ENCODE measurements at regions not wholly inside any gene's neighbourhood (a gene's known extent, or its start where the extent isn't known, plus 50 kb on each side); places are given as distances from the start of the nearest gene placed in this dataset.
"Not testable (repeated sequence)": the region's sequence is repeated elsewhere in the genome, so short reads cannot be mapped to it uniquely, and the experiment has no call there.

DNA sequence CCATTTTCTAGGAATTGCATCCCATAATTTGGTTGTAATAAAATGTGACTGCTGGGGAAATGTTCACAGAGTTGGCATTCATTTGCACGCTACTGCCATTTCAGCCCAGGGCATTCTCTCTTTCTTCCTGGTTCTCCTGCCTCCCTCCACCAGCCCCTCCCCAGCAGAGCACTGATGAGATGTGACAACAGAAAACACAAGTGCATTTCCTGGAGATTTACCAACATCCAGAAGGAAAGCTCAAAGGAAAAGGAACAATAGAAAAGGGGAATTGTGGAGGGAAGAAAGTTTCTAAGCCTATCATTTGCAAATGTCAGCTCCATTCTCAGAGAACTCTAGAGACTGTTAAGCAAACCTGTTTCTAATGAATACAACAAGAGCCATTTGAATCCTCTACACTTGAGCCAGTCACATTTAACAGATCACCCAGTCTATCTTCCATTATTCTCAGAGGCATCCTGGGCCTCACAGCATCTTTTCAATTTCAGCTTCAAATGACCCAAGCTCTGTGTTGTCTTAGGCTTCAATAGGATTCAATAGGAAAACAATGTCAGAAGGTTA is 395.6 kb upstream of the PBX1 start:
- Histone ChIP-seq H3K4me1 (ENCODE audit: control insufficient read depth, insufficient read depth, low read length) (no peaks in the 10 kb centered on the region), H3K27me3 (ENCODE audit: control insufficient read depth, insufficient read depth, low read length) (no peaks in the 10 kb centered on the region), H3K36me3 (ENCODE audit: control insufficient read depth, insufficient read depth, low read length) (no peaks in the 10 kb centered on the region), H3K4me3 (ENCODE audit: low read length) (no peak overlapping the region), H3K27ac (ENCODE audit: low read length) (no peak overlapping the region), H3K9me3 (ENCODE audit: control insufficient read depth, low read depth, low read length) (no peaks in the 10 kb centered on the region)
- DNase-seq, result no peak
- WGBS (ENCODE audit: insufficient coverage, low lambda C conversion rate), result no CpG with 5 or more reads among the region's 1 CpG

DNA sequence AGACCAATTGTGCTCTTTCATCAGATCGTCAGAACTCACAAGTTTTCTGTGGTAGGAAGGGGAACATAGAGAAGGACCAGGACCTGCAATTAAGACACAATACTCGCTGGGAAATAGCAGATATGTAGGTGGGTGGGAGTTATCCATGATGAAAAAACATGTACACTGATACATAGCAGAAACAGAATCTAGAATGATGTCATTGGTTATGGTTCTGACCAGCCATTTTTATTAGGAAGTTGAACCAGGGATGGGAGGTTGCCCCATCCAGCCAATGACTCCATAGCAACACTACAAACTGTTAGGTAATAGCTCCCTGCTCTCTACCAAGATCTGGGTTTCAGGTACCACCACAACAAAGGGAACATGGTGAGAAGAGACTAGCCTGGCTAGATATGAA is 393.5 kb upstream of the PBX1 start:
- Histone ChIP-seq H3K4me1 (ENCODE audit: control insufficient read depth, insufficient read depth, low read length) (no peaks in the 10 kb centered on the region), H3K4me3 (ENCODE audit: low read length) (no peak overlapping the region), H3K36me3 (ENCODE audit: control insufficient read depth, insufficient read depth, low read length) (no peaks in the 10 kb centered on the region), H3K9me3 (ENCODE audit: control insufficient read depth, low read depth, low read length) (no peaks in the 10 kb centered on the region), H3K27me3 (ENCODE audit: control insufficient read depth, insufficient read depth, low read length) (no peaks in the 10 kb centered on the region), H3K27ac (ENCODE audit: low read length) (no peak overlapping the region)
- WGBS (ENCODE audit: insufficient coverage, low lambda C conversion rate), result no CpG with 5 or more reads among the region's 2 CpGs
- DNase-seq, result no peak

DNA sequence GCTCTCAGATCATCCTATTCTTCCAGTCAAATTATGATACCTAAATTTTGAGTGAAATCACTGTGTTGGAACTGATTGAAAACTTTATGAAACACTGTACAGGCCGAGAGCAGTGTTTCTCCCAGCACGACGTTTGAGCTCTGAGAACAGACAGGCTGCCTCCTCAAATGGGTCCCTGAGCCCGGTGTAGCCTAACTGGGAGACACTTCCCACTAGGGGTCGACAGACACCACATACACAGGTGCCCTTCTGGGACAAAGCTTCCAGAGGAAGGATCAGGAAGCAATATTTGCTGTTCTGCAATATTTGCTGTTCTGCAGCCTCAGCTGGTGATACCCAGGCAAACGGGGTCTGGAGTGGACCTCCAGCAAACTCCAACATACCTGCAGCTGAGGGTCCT is 392.5 kb upstream of the PBX1 start:
- H3K27ac ChIP-seq (ENCODE audit: low read length); H3K27me3 ChIP-seq (ENCODE audit: control insufficient read depth, insufficient read depth, low read length); H3K9me3 ChIP-seq (ENCODE audit: control insufficient read depth, low read depth, low read length); H3K36me3 ChIP-seq (ENCODE audit: control insufficient read depth, insufficient read depth, low read length); H3K4me3 ChIP-seq (ENCODE audit: low read length); H3K4me1 ChIP-seq (ENCODE audit: control insufficient read depth, insufficient read depth, low read length): not testable (repeated sequence)
- no CpG with 5 or more reads among the region's 6 CpGs for WGBS (ENCODE audit: insufficient coverage, low lambda C conversion rate)
- DNase-seq, result peak in 1 of 2 donors; percentile 22

DNA sequence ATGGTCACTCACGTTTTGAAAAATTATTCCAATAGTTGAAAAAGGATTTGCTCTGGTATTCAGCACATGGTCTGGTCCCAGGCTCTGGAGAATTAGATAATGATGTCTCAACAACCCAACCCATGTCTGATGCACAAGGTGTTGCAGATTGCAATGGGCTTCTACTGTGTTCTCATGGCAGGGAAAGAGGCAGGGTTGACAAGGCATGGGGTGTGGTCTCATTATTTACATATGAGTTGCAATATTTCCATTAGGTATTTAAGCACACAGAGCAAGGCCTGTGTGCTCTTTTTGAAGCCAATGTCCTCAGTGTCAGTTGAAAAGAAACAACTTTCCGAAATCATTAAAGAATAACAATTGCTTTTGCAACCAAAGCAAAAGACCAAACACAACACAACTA is 381.9 kb upstream of the PBX1 start:
- Histone ChIP-seq H3K36me3 (ENCODE audit: control insufficient read depth, insufficient read depth, low read length) (no peaks in the 10 kb centered on the region), H3K27me3 (ENCODE audit: control insufficient read depth, insufficient read depth, low read length) (no peaks in the 10 kb centered on the region), H3K27ac (ENCODE audit: low read length) (no peak overlapping the region), H3K4me1 (ENCODE audit: control insufficient read depth, insufficient read depth, low read length) (no peaks in the 10 kb centered on the region), H3K9me3 (ENCODE audit: control insufficient read depth, low read depth, low read length) (no peaks in the 10 kb centered on the region), H3K4me3 (ENCODE audit: low read length) (no peak overlapping the region)
- no peak for DNase-seq
- WGBS (ENCODE audit: insufficient coverage, low lambda C conversion rate), result no CpG with 5 or more reads among the region's 2 CpGs

DNA sequence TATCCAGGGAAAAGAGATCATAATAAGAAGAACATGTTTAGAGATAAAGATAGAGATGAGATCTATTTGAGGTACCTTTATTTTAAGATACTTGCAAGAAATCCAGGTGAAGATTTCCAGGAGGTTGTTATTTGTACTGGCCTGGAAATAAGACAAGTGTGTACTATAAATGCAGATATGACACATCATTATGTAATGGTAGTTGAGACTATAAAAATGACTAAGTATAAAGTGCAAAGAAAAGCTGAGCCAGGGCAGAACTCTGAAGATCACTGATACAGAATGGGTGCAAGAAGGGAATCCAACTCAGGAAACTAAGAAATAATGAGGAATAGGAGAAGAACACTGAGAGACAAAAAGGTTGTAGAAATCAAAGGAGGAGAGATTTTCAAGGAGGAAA is 378.2 kb upstream of the PBX1 start:
- H3K36me3 ChIP-seq (ENCODE audit: control insufficient read depth, insufficient read depth, low read length), result no peaks in the 10 kb centered on the region
- no peaks in the 10 kb centered on the region for H3K27me3 ChIP-seq (ENCODE audit: control insufficient read depth, insufficient read depth, low read length)
- H3K27ac ChIP-seq (ENCODE audit: low read length), result no peak overlapping the region
- H3K4me1 ChIP-seq (ENCODE audit: control insufficient read depth, insufficient read depth, low read length), result no peaks in the 10 kb centered on the region
- H3K9me3 ChIP-seq (ENCODE audit: control insufficient read depth, low read depth, low read length), result no peaks in the 10 kb centered on the region
- H3K4me3 ChIP-seq (ENCODE audit: low read length), result no peak overlapping the region
- DNase-seq, result peak in 1 of 2 donors; percentile 4

DNA sequence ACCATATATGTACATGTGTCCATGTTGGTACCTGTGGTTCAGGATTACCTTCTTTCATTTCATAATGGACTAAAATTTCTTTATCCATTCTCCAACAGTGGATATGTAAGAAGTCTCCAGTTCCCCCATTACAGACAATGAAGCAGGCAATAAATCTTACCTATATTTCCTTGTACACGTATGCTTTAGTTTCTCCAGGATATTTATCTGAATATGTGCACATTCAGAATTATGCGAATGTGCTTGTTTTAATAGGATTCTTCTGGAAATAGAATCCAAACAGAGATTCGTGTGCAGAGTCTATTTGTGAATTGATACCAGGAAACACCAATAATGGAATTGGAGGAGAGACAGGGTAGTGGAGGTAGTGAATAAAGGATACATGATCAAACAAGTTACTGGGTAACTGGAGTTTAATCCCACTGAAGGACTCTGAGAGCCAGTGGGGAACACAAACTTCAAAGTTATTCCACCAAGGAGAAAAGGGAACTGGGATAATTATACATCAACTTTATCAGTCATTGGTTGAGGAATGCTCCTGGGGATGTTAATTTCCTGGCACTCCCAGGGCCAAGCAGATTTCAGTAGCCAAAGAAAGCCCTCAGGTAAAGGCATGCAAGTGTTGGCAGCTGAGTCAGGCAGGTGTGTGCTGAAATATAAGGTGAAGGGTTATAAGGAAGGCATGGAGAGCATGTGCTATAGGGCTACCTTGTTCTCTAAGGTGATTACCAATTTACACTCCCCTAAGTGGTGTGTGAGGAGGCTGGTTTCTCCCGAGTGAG is 374.9 kb upstream of the PBX1 start:
- peak in 1 of 2 donors; percentile 7 for DNase-seq

DNA sequence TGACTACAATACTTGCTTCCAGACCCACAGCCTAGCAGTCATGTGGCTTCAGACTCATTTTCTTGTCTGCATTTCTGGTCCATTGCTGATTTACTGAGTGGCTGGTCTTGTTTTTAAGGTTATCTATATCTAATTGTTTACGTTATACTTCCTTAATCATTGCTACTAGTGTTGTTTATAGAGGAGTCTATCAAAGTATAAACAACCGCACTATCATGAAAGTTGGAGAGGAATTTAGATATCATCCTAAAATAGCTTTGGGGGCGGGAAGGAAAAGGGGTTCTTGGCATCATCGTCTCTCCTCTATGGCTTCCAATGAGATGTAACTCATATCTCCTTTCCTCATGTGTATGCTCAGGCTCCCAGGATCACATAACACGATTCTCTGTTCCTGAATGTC is 372.1 kb upstream of the PBX1 start:
- no peak for DNase-seq
- no peak overlapping the region for H3K4me3 ChIP-seq (ENCODE audit: low read length)
- no peaks in the 10 kb centered on the region for H3K9me3 ChIP-seq (ENCODE audit: control insufficient read depth, low read depth, low read length)
- no peaks in the 10 kb centered on the region for H3K4me1 ChIP-seq (ENCODE audit: control insufficient read depth, insufficient read depth, low read length)
- no peaks in the 10 kb centered on the region for H3K27me3 ChIP-seq (ENCODE audit: control insufficient read depth, insufficient read depth, low read length)
- H3K27ac ChIP-seq (ENCODE audit: low read length), result no peak overlapping the region
- no CpG with 5 or more reads among the region's 5 CpGs for whole genome bisulfite sequencing (ENCODE audit: insufficient coverage, low lambda C conversion rate)
- H3K36me3 ChIP-seq (ENCODE audit: control insufficient read depth, insufficient read depth, low read length), result no peaks in the 10 kb centered on the region

More for the DNA sequence above, 374.9 kb upstream of the PBX1 start:
- H3K9me3 ChIP-seq (ENCODE audit: control insufficient read depth, low read depth, low read length), result no peaks in the 10 kb centered on the region
- no peaks in the 10 kb centered on the region for H3K4me1 ChIP-seq (ENCODE audit: control insufficient read depth, insufficient read depth, low read length)
- H3K27ac ChIP-seq (ENCODE audit: low read length), result no peak overlapping the region
- H3K27me3 ChIP-seq (ENCODE audit: control insufficient read depth, insufficient read depth, low read length), result no peaks in the 10 kb centered on the region
- WGBS (ENCODE audit: insufficient coverage, low lambda C conversion rate), result 80% methylated on average over 1 of the region's 4 CpGs
- no peaks in the 10 kb centered on the region for H3K36me3 ChIP-seq (ENCODE audit: control insufficient read depth, insufficient read depth, low read length)
- no peak overlapping the region for H3K4me3 ChIP-seq (ENCODE audit: low read length)

DNA sequence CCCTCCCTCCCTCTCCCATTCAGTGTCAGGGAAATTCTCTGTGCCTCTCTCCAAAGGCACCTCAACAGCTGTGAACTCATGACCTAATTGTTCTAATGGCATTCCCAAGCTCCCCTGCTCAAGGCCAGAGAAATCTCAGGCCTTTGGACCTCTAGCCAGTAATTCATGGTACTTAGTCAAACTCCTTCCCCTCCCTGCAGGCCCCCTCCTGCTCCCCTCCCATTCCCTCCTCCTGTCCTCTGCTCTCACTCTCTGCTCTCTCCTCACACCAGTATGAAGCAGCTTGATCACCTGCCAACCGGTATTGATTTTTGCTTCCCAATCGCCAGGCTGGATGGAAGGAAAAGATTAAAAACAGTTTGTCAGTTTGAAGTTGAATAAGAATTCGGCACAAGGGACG is 370.5 kb upstream of the PBX1 start:
- no peaks in the 10 kb centered on the region for H3K27me3 ChIP-seq (ENCODE audit: control insufficient read depth, insufficient read depth, low read length)
- H3K4me1 ChIP-seq (ENCODE audit: control insufficient read depth, insufficient read depth, low read length), result no peaks in the 10 kb centered on the region
- peak; percentile 7 to 67 for DNase-seq
- H3K36me3 ChIP-seq (ENCODE audit: control insufficient read depth, insufficient read depth, low read length), result no peaks in the 10 kb centered on the region
- no peak overlapping the region for H3K27ac ChIP-seq (ENCODE audit: low read length)
- no peaks in the 10 kb centered on the region for H3K9me3 ChIP-seq (ENCODE audit: control insufficient read depth, low read depth, low read length)
- no CpG with 5 or more reads among the region's 4 CpGs for WGBS (ENCODE audit: insufficient coverage, low lambda C conversion rate)
- H3K4me3 ChIP-seq (ENCODE audit: low read length), result no peak overlapping the region

DNA sequence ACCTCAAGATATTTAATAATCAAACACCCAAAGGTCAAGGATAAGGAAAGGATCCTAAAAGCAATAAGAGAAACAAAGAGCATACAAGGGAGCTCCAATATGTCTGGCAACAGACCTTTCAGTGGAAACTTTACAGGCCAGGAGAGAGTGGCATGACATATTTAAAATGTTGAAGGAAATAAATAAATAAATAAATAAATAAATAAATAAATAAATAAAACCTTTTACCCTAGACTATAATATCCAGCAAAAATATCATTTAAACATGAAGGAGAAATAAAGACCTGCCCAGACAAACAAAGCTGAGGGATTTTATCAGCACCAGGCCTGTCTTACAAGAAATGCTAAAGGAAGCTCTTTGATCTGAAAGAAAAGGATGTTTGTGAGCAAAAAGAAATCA is 367.8 kb upstream of the PBX1 start:
- H3K4me3 ChIP-seq (ENCODE audit: low read length), result no peak overlapping the region
- H3K27ac ChIP-seq (ENCODE audit: low read length), result no peak overlapping the region
- no peaks in the 10 kb centered on the region for H3K36me3 ChIP-seq (ENCODE audit: control insufficient read depth, insufficient read depth, low read length)
- H3K4me1 ChIP-seq (ENCODE audit: control insufficient read depth, insufficient read depth, low read length), result no peaks in the 10 kb centered on the region
- DNase-seq, result no peak
- H3K27me3 ChIP-seq (ENCODE audit: control insufficient read depth, insufficient read depth, low read length), result no peaks in the 10 kb centered on the region
- H3K9me3 ChIP-seq (ENCODE audit: control insufficient read depth, low read depth, low read length), result no peaks in the 10 kb centered on the region

DNA sequence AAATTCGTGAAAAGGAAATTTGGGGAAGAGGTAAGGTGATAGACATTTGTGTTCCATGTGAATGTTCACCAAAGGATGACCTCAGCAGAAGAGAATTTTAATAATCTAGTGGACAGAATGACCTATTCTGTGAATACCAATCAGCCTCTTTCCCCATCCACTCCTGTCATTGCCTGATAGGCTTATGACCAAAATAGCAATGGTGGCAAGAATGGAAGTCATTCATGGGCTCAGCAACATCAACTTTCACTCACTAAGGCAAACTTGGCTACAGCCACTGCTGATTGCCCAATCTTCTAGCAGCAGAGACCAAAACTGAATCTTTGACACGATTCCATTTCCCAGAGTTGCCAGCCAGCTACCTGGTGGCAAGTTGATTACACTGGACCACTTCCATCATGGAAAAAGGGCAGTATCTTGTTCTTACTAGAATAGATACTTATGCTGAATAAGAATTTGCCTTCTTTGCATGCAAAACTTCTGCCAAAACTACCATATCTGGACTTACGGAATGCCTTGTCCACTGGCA is 348.7 kb upstream of the PBX1 start:
- Histone ChIP-seq H3K27me3 (ENCODE audit: control insufficient read depth, insufficient read depth, low read length) (no peaks in the 10 kb centered on the region), H3K9me3 (ENCODE audit: control insufficient read depth, low read depth, low read length) (no peaks in the 10 kb centered on the region), H3K27ac (ENCODE audit: low read length) (no peak overlapping the region), H3K36me3 (ENCODE audit: control insufficient read depth, insufficient read depth, low read length) (no peaks in the 10 kb centered on the region), H3K4me1 (ENCODE audit: control insufficient read depth, insufficient read depth, low read length) (no peaks in the 10 kb centered on the region), H3K4me3 (ENCODE audit: low read length) (no peak overlapping the region)
- DNase-seq, result no peak
- 83% methylated on average over 1 of the region's 3 CpGs for WGBS (ENCODE audit: insufficient coverage, low lambda C conversion rate)

DNA sequence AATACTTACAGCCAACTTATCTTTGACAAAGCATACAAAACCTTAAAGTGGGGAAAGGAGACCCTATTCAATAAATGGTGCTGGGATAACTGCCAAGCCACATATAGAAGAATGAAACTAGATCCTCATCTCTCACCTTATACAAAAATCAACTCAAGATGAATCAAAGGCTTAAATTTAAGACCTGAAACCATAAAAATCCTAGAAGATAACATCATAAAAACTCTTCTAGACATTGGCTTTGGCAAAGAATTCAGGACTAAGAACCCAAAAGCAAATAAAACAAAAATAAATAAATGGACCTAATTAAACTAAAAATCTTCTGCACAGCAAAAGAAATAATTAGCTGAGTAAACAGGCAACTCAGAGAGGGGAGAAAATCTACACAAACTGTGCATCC is 335.6 kb upstream of the PBX1 start:
- Histone ChIP-seq H3K36me3 (ENCODE audit: control insufficient read depth, insufficient read depth, low read length) (no peaks in the 10 kb centered on the region), H3K4me3 (ENCODE audit: low read length) (no peak overlapping the region), H3K9me3 (ENCODE audit: control insufficient read depth, low read depth, low read length) (no peaks in the 10 kb centered on the region), H3K27me3 (ENCODE audit: control insufficient read depth, insufficient read depth, low read length) (no peaks in the 10 kb centered on the region), H3K4me1 (ENCODE audit: control insufficient read depth, insufficient read depth, low read length) (no peaks in the 10 kb centered on the region), H3K27ac (ENCODE audit: low read length) (no peak overlapping the region)
- no peak for DNase-seq

Measured in large intestine (tissue), 3 donors.